ENCODE measurements at regions not wholly inside any gene's neighbourhood (a gene's known extent, or its start where the extent isn't known, plus 50 kb on each side); places are given as distances from the start of the nearest gene placed in this dataset.

- no CpG with 5 or more reads among the region's 4 CpGs for WGBS (ENCODE audit: insufficient coverage, low lambda C conversion rate)
- Histone ChIP-seq H3K27ac (ENCODE audit: low read length) (no peak overlapping the region), H3K4me3 (ENCODE audit: low read length) (no peak overlapping the region), H3K9me3 (ENCODE audit: control insufficient read depth, low read depth, low read length) (no peaks in the 10 kb centered on the region), H3K4me1 (ENCODE audit: control insufficient read depth, insufficient read depth, low read length) (no peaks in the 10 kb centered on the region), H3K36me3 (ENCODE audit: control insufficient read depth, insufficient read depth, low read length) (no peaks in the 10 kb centered on the region), H3K27me3 (ENCODE audit: control insufficient read depth, insufficient read depth, low read length) (no peaks in the 10 kb centered on the region)
- DNase-seq, result no peak
These were observed 457.2 kb upstream of the SMIM21 start for GRCh38 chr18:75884728-75885127.

GRCh38 chr18:75880925-75881504, 453.5 kb upstream of the SMIM21 start:
- no peaks in the 10 kb centered on the region for H3K9me3 ChIP-seq (ENCODE audit: control insufficient read depth, low read depth, low read length)
- H3K4me1 ChIP-seq (ENCODE audit: control insufficient read depth, insufficient read depth, low read length), result no peaks in the 10 kb centered on the region
- H3K27me3 ChIP-seq (ENCODE audit: control insufficient read depth, insufficient read depth, low read length), result no peaks in the 10 kb centered on the region
- WGBS (ENCODE audit: insufficient coverage, low lambda C conversion rate), result 100% methylated on average over 2 of the region's 6 CpGs
- H3K27ac ChIP-seq (ENCODE audit: low read length), result no peak overlapping the region
- H3K36me3 ChIP-seq (ENCODE audit: control insufficient read depth, insufficient read depth, low read length), result no peaks in the 10 kb centered on the region
- DNase-seq, result no peak
- H3K4me3 ChIP-seq (ENCODE audit: low read length), result no peak overlapping the region

GRCh38 chr18:75880266-75880665, 452.8 kb upstream of the SMIM21 start:
- no peaks in the 10 kb centered on the region for H3K9me3 ChIP-seq (ENCODE audit: control insufficient read depth, low read depth, low read length)
- no peak for DNase-seq
- no peaks in the 10 kb centered on the region for H3K27me3 ChIP-seq (ENCODE audit: control insufficient read depth, insufficient read depth, low read length)
- no peaks in the 10 kb centered on the region for H3K36me3 ChIP-seq (ENCODE audit: control insufficient read depth, insufficient read depth, low read length)
- H3K4me3 ChIP-seq (ENCODE audit: low read length), result no peak overlapping the region
- 73% methylated on average over 3 of the region's 12 CpGs for WGBS (ENCODE audit: insufficient coverage, low lambda C conversion rate)
- H3K27ac ChIP-seq (ENCODE audit: low read length), result no peak overlapping the region
- no peaks in the 10 kb centered on the region for H3K4me1 ChIP-seq (ENCODE audit: control insufficient read depth, insufficient read depth, low read length)

- Histone ChIP-seq H3K4me3 (ENCODE audit: low read length) (no peak overlapping the region), H3K36me3 (ENCODE audit: control insufficient read depth, insufficient read depth, low read length) (no peaks in the 10 kb centered on the region), H3K9me3 (ENCODE audit: control insufficient read depth, low read depth, low read length) (no peaks in the 10 kb centered on the region), H3K27me3 (ENCODE audit: control insufficient read depth, insufficient read depth, low read length) (no peaks in the 10 kb centered on the region), H3K4me1 (ENCODE audit: control insufficient read depth, insufficient read depth, low read length) (no peaks in the 10 kb centered on the region), H3K27ac (ENCODE audit: low read length) (no peak overlapping the region)
- no CpG with 5 or more reads among the region's 3 CpGs for WGBS (ENCODE audit: insufficient coverage, low lambda C conversion rate)
- no peak for DNase-seq
These were observed 451.7 kb upstream of the SMIM21 start for GRCh38 chr18:75879196-75879595.

GRCh38 chr18:75875559-75875958, 448.1 kb upstream of the SMIM21 start:
- Histone ChIP-seq H3K36me3 (ENCODE audit: control insufficient read depth, insufficient read depth, low read length) (no peaks in the 10 kb centered on the region), H3K4me3 (ENCODE audit: low read length) (no peak overlapping the region), H3K27me3 (ENCODE audit: control insufficient read depth, insufficient read depth, low read length) (no peaks in the 10 kb centered on the region), H3K9me3 (ENCODE audit: control insufficient read depth, low read depth, low read length) (no peaks in the 10 kb centered on the region), H3K27ac (ENCODE audit: low read length) (no peak overlapping the region), H3K4me1 (ENCODE audit: control insufficient read depth, insufficient read depth, low read length) (no peaks in the 10 kb centered on the region)
- no CpG with 5 or more reads among the region's 10 CpGs for WGBS (ENCODE audit: insufficient coverage, low lambda C conversion rate)
- no peak for DNase-seq

GRCh38 chr18:75874401-75875089, 447.0 kb upstream of the SMIM21 start:
- WGBS (ENCODE audit: insufficient coverage, low lambda C conversion rate), result no CpG with 5 or more reads among the region's 11 CpGs
- H3K9me3 ChIP-seq (ENCODE audit: control insufficient read depth, low read depth, low read length), result no peaks in the 10 kb centered on the region
- no peak overlapping the region for H3K4me3 ChIP-seq (ENCODE audit: low read length)
- no peaks in the 10 kb centered on the region for H3K27me3 ChIP-seq (ENCODE audit: control insufficient read depth, insufficient read depth, low read length)
- no peak for DNase-seq
- H3K36me3 ChIP-seq (ENCODE audit: control insufficient read depth, insufficient read depth, low read length), result no peaks in the 10 kb centered on the region
- H3K27ac ChIP-seq (ENCODE audit: low read length), result no peak overlapping the region
- H3K4me1 ChIP-seq (ENCODE audit: control insufficient read depth, insufficient read depth, low read length), result no peaks in the 10 kb centered on the region

GRCh38 chr18:75871596-75871995, 444.1 kb upstream of the SMIM21 start:
- Histone ChIP-seq H3K4me3 (ENCODE audit: low read length) (no peak overlapping the region), H3K36me3 (ENCODE audit: control insufficient read depth, insufficient read depth, low read length) (no peaks in the 10 kb centered on the region), H3K27me3 (ENCODE audit: control insufficient read depth, insufficient read depth, low read length) (no peaks in the 10 kb centered on the region), H3K27ac (ENCODE audit: low read length) (no peak overlapping the region), H3K4me1 (ENCODE audit: control insufficient read depth, insufficient read depth, low read length) (no peaks in the 10 kb centered on the region), H3K9me3 (ENCODE audit: control insufficient read depth, low read depth, low read length) (no peaks in the 10 kb centered on the region)
- no CpG with 5 or more reads among the region's 3 CpGs for whole genome bisulfite sequencing (ENCODE audit: insufficient coverage, low lambda C conversion rate)
- DNase-seq, result no peak

- Histone ChIP-seq H3K4me1 (ENCODE audit: control insufficient read depth, insufficient read depth, low read length) (no peaks in the 10 kb centered on the region), H3K27ac (ENCODE audit: low read length) (no peak overlapping the region), H3K27me3 (ENCODE audit: control insufficient read depth, insufficient read depth, low read length) (no peaks in the 10 kb centered on the region), H3K4me3 (ENCODE audit: low read length) (no peak overlapping the region), H3K36me3 (ENCODE audit: control insufficient read depth, insufficient read depth, low read length) (no peaks in the 10 kb centered on the region), H3K9me3 (ENCODE audit: control insufficient read depth, low read depth, low read length) (no peaks in the 10 kb centered on the region)
- no CpG with 5 or more reads among the region's 1 CpG for WGBS (ENCODE audit: insufficient coverage, low lambda C conversion rate)
- no peak for DNase-seq
These were observed 441.7 kb upstream of the SMIM21 start for GRCh38 chr18:75869162-75869561.

GRCh38 chr18:75868031-75868430, 440.5 kb upstream of the SMIM21 start:
- no peaks in the 10 kb centered on the region for H3K9me3 ChIP-seq (ENCODE audit: control insufficient read depth, low read depth, low read length)
- no peaks in the 10 kb centered on the region for H3K27me3 ChIP-seq (ENCODE audit: control insufficient read depth, insufficient read depth, low read length)
- no peaks in the 10 kb centered on the region for H3K36me3 ChIP-seq (ENCODE audit: control insufficient read depth, insufficient read depth, low read length)
- DNase-seq, result no peak
- no peak overlapping the region for H3K4me3 ChIP-seq (ENCODE audit: low read length)
- no CpG with 5 or more reads among the region's 9 CpGs for WGBS (ENCODE audit: insufficient coverage, low lambda C conversion rate)
- no peaks in the 10 kb centered on the region for H3K4me1 ChIP-seq (ENCODE audit: control insufficient read depth, insufficient read depth, low read length)
- no peak overlapping the region for H3K27ac ChIP-seq (ENCODE audit: low read length)

GRCh38 chr18:75865639-75866038, 438.1 kb upstream of the SMIM21 start:
- WGBS (ENCODE audit: insufficient coverage, low lambda C conversion rate), result no CpG with 5 or more reads among the region's 6 CpGs

GRCh38 chr18:75864816-75865215, 437.3 kb upstream of the SMIM21 start:
- no peaks in the 10 kb centered on the region for H3K36me3 ChIP-seq (ENCODE audit: control insufficient read depth, insufficient read depth, low read length)
- H3K4me3 ChIP-seq (ENCODE audit: low read length), result no peak overlapping the region
- no peaks in the 10 kb centered on the region for H3K27me3 ChIP-seq (ENCODE audit: control insufficient read depth, insufficient read depth, low read length)
- no peaks in the 10 kb centered on the region for H3K4me1 ChIP-seq (ENCODE audit: control insufficient read depth, insufficient read depth, low read length)
- H3K27ac ChIP-seq (ENCODE audit: low read length), result no peak overlapping the region
- no CpG with 5 or more reads among the region's 1 CpG for WGBS (ENCODE audit: insufficient coverage, low lambda C conversion rate)
- H3K9me3 ChIP-seq (ENCODE audit: control insufficient read depth, low read depth, low read length), result no peaks in the 10 kb centered on the region
- DNase-seq, result no peak

More at GRCh38 chr18:75865639-75866038, 438.1 kb upstream of the SMIM21 start:
- no peak overlapping the region for H3K27ac ChIP-seq (ENCODE audit: low read length)
- no peaks in the 10 kb centered on the region for H3K9me3 ChIP-seq (ENCODE audit: control insufficient read depth, low read depth, low read length)
- H3K4me3 ChIP-seq (ENCODE audit: low read length), result no peak overlapping the region
- H3K36me3 ChIP-seq (ENCODE audit: control insufficient read depth, insufficient read depth, low read length), result no peaks in the 10 kb centered on the region
- no peak for DNase-seq
- H3K27me3 ChIP-seq (ENCODE audit: control insufficient read depth, insufficient read depth, low read length), result no peaks in the 10 kb centered on the region
- H3K4me1 ChIP-seq (ENCODE audit: control insufficient read depth, insufficient read depth, low read length), result no peaks in the 10 kb centered on the region
